Uterus (tissue), 2 donors: ENCODE measurements at regions not wholly inside any gene's neighbourhood (a gene's known extent, or its start where the extent isn't known, plus 50 kb on each side); places are given as distances from the start of the nearest gene placed in this dataset.

Source experiments
- POLR2A ChIP-seq, 2 donors: fragments of 450-650 bp; IDR thresholded peaks; one replicate each; pipeline ENCODE4 v1.6.1; 2016; ENCODE audit warnings: antibody characterized with exemption in 2 of 2, mild to moderate bottlenecking in 1 of 2, moderate library complexity in 1 of 2
- TF ChIP-seq, protein P1 (sequence below), 4 experiments: fragments of 200-600 bp in 2 of 4; fragments of 450-650 bp in 2 of 4; sonication (generic) in 2 of 4; IDR thresholded peaks; one replicate each; pipeline ENCODE4 v1.5.1; 2016 to 2019; ENCODE audit warnings: antibody characterized with exemption in 4 of 4, mild to moderate bottlenecking in 2 of 4, moderate library complexity in 1 of 4

DNA sequence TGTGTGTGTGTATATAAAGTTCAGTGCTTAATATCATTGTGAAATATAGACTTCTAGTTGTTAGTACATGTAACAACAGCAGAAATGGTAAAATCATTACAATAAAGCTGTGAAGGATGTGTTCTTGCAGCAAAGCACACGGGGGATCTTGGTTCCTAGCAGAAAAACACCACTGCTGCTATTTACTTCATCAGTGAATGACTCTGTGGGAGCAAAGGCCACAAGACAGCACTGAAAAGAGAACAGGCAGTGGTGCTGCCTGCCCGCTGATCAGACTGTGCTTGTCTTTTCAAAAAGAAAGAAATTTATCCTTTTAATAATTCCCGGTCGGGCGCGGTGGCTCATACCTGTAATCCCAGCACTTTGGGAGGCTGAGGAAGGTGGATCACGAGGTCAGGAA lies 689.9 kb upstream of the CITED2 start:
- TF ChIP-seq, protein P1, sequence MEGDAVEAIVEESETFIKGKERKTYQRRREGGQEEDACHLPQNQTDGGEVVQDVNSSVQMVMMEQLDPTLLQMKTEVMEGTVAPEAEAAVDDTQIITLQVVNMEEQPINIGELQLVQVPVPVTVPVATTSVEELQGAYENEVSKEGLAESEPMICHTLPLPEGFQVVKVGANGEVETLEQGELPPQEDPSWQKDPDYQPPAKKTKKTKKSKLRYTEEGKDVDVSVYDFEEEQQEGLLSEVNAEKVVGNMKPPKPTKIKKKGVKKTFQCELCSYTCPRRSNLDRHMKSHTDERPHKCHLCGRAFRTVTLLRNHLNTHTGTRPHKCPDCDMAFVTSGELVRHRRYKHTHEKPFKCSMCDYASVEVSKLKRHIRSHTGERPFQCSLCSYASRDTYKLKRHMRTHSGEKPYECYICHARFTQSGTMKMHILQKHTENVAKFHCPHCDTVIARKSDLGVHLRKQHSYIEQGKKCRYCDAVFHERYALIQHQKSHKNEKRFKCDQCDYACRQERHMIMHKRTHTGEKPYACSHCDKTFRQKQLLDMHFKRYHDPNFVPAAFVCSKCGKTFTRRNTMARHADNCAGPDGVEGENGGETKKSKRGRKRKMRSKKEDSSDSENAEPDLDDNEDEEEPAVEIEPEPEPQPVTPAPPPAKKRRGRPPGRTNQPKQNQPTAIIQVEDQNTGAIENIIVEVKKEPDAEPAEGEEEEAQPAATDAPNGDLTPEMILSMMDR (IDR thresholded peaks at IDR 0.05) = no peak
- no peak for TF ChIP-seq POLR2A (IDR thresholded peaks at IDR 0.05)
